T-helper 1 cell (primary cell): ENCODE measurements at regions not wholly inside any gene's neighbourhood (a gene's known extent, or its start where the extent isn't known, plus 50 kb on each side); places are given as distances from the start of the nearest gene placed in this dataset.
"Not testable (repeated sequence)": the region's sequence is repeated elsewhere in the genome, so short reads cannot be mapped to it uniquely, and the experiment has no call there.

Experiments
- DNase-seq, 5 donors: peaks; one replicate each; pipeline ENCODE4 v3.0.0-alpha.2; 2012 to 2020

DNA sequence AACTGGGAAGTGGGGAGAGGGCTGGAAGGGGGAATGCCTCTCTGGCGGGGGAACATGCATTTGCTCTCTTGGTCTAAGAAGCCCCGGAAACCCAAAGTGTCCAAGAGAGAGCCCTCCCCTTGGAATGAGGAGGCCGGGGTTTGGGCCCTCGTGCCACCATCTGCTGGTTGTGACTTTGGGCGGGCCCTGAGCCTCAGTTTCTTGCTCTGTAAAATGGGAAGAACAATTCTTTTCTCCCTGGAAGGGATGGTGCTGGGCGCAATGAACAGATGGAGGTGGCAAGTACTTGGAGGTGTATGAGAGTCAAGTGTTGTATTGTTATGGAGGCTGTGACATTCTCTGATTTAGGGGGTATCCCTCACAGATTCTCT is 69.9 kb upstream of the TARDBP start:
- DNase-seq, result no peak

DNA sequence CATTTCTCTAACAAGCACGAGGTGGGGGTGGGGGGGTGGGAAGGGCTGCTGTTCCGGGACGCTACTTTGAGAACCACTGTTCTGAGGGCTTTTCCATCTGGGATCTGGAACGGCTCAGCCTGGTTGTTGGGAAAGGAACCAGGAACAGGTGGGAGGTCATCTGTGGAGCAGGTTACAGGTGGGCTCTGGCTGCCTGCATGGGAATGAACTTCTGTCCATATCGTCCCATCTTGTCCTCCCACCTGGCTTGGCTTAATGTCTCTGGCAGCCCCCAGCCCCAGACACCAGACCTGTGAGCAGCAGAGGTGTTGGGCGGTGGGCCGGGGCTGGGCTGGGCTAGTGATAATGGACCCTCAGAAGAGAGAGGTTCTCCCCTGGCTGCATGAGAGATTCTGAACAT is 69.4 kb upstream of the TARDBP start:
- no peak for DNase-seq

DNA sequence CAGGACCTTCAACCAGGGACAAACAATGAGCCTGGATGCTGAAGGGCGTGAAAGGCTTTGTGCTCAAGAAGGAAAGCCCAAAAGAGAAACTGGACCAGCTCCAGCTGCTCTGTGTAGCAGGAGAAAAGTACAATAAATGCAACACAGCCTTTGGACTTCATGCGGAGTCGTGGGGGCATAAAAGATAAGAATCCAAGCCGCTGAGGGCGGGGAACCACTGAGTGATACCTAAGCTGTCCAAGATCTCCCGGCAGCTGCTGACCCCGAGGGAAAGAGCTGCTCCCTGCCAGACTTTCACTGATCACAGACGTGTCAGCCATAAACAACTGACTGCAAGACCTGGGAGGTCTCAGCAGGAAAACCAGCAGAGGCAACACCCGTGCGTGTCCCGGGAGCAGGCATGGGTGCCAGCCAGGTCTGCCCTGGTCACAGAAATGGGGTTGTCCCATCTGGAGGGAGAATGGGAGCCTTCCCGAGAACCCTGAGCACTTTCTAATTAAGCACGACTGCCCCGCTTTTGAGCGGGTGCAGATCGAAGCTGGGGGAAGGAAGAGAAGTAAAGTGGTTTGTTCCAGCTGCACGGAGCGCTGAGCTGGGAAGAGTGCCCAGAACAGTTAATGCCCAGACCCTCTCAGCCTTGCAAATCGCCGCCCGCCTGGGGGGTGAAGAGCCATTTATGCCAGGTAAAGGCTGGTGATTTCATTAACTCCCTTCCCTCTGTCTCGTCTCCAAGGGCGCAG is 68.3 kb upstream of the TARDBP start:
- DNase-seq, result no peak

DNA sequence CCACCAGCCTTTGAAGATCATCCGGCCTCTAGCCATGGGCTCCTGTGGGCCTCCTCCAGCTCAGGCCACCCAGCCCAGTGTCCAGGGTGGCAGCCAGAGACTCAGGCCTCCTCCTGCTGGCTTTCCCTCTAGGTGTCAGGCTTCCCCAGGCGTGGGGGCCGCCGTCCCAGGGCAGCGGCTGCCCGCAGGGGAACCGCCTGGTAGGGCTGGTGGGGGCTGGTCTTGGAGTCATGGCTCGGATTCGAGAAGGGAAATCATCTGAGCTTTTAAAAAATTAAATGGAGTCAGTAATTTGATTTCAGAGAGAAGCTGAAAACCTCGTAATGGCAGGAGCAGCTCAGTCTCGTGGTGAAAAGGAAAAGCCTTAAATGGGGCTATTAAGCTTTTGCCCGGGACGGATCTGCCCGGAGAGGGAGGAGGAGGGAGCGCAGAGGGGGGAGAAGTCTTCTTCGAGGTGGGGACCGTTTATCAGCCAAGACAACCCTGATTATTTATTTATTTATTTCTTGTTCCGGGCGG is 66.4 kb upstream of the TARDBP start:
- no peak for DNase-seq

DNA sequence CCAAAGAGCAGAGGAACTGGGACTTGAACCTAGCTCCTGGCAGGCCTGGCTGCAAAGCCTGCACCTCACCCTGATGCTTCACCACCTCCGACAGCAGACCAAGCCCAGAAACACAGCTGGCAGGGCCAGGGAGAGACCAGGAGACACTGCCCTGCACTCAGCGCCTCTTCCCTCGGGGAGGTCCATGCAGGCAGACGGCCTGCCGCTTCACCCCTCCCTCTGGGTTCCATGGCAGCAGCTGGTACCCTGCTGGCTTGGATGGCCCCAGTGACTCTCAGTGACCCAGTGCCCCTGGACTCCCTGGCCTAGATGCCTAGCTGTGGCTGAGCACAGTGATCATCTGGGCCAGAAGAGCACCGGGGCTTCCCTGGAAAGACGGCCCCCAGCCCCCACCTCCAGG is 65.3 kb upstream of the TARDBP start:
- no peak for DNase-seq

DNA sequence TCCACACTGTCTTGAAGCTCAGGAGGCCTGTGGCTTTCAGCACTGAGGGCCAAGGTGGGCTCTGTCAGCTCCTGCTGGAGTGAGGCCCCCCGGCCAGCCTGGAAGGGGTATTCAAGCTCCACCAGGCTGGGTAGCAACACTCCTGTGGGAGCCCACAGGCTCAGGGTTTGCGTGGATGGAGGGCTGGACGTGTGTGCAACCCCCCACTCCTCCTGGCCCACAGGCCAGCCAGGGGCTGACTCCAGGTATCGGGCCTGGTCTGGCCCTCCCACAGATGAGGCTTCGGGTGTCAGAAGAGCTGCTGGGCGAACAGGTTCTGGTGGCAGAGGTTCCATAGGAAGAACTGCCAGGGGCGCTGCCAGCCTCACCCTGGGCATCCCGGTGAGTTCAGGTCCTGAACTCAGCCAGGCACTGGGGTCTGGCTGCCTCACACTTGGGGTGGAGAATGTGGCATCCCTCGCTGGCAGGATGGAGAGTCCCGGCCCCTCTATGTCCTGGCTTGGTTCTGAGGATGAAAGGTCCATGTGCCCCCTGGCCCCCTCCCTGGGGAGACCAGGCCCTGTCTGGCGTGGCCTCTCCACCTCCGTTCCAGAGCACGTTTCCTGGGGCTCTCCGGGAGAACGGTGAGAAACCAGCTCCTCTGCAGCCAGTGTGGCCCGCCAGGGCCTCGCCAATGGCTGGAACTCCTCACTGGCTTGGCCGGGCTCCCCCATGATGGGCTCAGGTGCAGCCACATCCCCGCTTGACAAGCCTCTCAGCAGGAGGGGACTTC is 64.6 kb upstream of the TARDBP start:
- DNase-seq, result no peak

DNA sequence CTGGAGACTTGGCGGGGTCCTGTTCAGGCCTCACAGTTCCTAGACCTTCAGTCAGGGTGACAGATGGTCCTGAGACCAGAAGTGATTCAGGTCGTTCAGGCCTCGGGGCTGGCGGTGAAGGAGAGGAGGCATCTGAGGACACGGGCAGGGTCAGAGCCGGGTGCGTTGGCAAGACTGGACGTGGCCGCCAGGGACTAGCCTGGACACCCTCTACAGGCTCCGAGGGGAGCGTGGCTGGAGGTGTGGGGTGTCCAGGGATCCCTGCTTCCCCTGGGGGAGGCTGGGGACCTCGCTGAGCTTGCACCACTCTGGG is 64.0 kb upstream of the TARDBP start:
- no peak for DNase-seq

DNA sequence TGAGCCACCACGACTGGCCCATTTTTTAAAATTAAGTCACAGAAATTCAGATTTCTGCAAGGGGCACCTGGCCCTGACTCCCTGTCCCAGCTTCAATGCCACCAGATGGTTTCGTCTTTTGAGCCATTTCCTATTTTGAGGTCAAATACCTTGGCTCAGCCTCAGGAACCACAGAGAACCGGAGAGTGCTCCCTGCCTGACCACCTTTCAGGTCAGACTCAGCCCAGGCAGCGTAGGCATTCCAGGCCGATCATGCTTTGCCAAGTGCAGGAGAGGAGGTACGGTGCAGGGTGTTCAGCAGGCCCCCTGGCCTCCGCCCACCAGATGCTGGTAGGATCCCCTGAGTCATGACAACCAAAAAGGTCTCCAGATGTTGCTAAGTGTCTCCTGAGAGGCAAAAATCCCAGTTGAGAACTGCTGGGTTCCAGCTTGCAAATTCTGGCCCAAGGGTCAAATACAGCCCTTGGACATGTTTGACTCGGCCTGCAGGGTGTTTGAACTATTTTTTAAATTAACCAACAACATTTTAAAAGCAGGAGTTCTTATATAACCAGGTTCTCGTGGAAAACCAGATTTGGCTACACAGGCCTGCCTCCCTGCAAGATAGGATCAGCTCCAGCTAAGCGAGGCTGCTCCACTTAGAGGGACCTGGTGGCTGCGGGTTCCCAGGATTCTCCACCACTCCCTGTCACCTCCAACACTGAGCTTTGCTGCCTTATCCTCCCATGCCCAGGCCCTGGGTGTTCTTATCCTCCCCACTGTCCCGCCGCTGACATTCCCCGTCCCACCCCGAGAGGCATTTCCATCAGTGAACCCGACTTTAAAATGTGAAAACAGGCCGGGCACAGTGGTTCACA is 61.9 kb upstream of the TARDBP start:
- no peak for DNase-seq

DNA sequence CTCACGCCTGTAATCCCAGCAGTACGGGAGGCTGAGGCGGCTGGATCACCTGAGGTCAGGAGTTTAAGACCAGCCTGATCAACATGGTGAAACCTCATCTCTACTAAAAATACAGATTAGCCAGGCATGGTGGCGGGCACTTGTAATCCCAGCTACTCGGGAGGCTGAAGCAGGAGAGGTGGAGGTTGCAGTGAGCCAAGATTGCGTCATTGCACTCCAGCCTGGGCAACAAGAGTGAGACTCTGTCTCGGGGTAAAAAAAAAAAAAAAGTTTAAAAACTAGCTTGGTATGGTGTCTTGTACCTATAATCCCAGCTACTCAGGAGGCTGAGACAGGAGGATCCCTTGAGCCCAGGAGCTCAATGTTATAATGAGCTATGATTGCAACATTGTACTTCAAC is 61.2 kb upstream of the TARDBP start:
- not testable (repeated sequence) for DNase-seq

DNA sequence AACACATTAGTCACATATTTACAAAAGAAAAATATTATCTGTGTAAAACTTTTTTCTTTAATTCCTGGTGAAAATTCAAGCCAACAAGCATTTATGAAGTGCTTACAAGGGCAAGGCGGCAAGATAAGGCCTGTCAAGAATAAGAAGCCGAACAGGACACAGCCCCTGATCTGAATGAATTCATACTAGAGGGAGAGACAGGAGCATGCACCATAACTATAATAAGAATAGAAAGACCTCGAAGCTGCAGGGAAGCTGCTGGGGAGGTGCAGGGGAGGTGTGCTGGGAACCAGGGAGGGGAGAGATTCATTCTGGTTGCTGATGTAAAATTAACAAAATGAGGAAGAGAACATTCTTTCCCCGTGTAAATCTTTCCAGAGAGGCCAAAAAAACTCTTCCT is 60.5 kb upstream of the TARDBP start:
- no peak for DNase-seq

DNA sequence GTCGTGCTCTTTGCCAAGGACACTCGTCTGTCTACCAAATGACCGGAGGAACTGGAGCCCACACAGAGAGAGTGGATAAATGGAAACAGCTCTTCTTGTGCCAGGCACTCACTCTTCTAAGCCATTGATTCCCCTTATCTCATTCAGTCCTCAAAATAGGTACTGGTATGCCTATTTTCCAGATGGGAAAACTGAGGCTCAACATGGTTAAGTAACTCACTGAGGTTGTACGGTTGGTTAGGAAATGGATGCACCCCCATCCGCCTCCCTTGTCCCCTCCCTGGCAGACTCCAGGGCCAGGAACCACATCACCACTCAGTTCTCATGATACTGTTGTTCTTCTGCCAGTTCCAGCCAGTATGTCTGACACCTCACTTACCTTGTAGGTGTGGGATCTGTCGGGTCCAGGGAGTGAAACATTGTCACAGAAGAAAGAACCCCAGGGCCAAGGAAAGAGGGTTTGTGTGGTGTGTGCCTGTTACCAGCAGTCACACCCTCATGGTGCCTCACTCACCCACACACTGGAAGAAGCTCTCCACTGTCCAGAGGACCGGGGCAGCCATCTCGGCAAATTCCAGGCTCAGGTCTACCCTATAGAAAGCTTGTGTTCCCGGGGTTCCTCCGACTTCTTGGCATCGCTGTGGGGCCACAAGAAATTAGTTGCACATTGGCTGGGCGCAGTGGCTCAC is 58.8 kb upstream of the TARDBP start:
- DNase-seq, result no peak

DNA sequence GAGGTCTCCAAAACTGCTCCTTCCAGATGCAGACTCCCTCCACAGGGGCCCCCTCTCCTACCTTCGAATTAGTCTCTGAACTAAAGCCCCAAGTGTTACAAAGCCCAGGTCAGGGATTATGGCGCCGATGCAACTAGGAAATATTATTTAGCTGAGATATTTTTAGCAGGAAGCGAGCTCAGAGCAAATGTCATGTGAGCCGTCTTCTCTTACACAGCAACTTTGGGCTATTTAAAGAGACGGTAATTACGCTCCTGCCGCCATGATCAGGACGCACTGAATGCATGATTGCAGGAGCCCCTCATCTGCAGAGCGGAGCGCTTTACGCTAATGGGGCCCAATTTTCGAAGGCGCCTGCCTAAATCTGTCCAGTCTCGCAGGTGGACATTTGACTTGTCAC is 55.3 kb upstream of the TARDBP start:
- DNase-seq, result no peak

DNA sequence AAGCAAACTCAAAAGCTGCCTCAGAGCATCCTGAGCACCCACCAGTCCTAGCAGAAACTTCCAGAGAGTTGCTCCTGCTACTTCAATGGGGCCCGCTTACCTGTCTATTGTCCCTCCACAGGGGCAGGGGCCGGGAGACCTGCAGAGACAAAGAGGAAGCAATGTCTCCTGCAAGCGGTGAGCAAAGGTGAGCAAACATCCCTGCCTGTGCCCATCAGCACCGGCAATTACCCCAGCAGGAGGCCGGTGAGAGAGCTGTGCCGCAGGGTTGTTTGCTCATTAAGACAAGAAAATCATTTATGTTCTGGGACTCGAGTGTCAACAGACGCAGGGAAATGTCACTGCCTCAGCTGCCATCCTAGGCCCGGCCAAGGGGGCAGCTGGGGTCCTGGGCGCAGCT is 53.8 kb upstream of the TARDBP start:
- no peak for DNase-seq

DNA sequence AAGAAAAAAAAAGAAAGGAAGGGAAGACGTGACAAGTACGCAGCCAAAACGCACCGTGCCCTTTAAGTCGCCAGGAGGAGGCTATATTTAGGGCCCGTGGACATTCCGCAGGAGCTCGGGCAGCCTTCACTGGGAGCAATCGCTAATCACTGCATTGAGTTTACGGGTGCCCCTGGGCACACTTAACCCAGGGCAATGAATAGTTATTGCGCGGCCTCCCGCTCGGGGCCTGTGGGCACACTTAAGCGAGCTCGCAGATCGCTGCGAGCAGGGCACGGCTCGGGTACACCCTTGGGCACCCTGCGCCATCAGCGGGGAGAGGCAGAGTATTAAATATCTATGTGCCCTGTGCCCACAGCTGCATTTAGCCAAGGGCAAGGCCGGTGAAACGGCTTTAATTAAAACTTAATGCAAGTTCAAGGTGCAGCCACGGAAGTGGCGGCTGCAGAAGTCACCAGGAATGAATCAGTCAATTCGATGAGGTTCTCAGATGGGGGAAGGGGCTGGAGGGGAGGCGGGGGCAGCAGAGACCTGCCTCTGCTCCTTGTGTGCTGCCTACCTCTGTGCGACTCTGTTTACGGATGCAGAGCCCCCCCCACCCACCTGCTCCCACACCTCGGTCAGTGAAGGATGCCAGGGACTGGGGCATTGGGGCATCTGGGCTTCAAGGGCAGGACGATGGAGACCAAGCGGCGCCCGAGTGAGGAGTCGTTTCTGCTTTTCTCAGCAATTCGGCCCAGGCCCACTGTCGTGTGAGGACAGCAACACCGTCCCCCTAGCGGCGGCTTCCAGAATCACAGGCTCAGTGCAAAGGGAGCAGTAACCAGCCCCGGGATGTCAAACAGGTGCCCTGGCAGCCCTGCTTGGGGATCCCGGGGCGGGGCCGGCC is 51.8 kb upstream of the TARDBP start:
- DNase-seq, result peak; percentile 53 to 76 (median 65)

DNA sequence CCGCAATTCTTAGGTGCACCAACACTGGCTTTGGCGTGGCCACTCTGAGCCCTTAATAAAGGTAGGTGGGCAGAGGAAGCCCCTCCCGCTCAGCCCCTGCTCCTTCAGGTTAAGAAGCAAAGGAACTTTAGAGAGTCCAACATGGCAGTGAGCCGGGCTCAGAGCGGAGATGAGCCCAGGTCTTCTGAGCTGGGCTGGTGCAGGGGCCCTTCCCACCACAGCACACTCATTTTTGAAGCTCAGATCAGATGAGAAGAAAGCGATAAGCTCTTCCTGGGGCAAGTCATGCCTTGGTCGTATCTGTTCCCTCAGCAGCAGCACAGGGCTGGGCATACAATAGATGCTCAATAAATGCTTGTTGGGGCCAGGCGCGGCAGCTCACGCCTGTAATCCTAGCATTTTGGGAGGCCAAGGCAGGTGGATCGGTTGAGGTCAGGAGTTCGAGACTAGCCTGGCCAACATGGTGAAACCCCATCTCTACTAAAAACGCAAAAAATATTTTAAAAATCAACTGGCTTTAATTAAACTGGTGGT is 51.1 kb upstream of the TARDBP start:
- DNase-seq, result no peak

DNA sequence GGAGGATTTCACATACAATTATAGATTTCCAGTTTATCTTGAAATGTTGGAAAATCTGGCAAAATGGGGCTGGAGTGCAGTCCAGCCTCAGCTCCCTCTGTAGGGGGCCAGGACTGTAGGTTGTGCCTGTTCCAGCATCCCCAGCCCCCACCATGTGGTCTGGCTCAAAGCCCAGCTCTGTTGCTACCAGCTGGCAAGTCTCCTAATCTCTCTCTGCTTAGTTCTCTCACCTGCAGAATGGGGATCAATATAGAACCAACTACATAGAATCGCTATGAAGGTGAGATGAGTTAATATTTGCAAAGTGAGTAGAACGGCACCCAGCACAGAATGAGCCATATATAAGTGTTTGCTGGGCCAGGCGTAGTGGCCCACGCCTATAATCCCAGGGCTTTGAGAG is 50.0 kb upstream of the TARDBP start:
- DNase-seq, result no peak
